Ascending aorta (tissue), 2 donors: ENCODE measurements at regions not wholly inside any gene's neighbourhood (a gene's known extent, or its start where the extent isn't known, plus 50 kb on each side); places are given as distances from the start of the nearest gene placed in this dataset.

Experiments
- DNase-seq, 2 donors: peaks; one replicate each; pipeline ENCODE4 v3.0.0-alpha.2; 2019; ENCODE audit warnings: low spot score in 2 of 2
- H3K27ac ChIP-seq, 2 donors: fragments of 200-600 bp; sonication (generic); one replicate each; pipeline ENCODE4 v1.5.1; 2016 to 2017; ENCODE audit warnings: mild to moderate bottlenecking in 1 of 2
- H3K27me3 ChIP-seq: fragments of 200-600 bp; sonication (generic); one replicate; pipeline ENCODE4 v1.5.1; 2017
- H3K36me3 ChIP-seq, 2 donors: fragments of 200-600 bp; sonication (generic); one replicate each; pipeline ENCODE4 v1.5.1; 2016
- H3K4me1 ChIP-seq, 2 donors: fragments of 200-600 bp; sonication (generic); one replicate each; pipeline ENCODE4 v1.5.1; 2016 to 2017; ENCODE audit warnings: mild to moderate bottlenecking in 1 of 2
- H3K4me3 ChIP-seq, 2 donors: fragments of 200-600 bp; sonication (generic); one replicate each; pipeline ENCODE4 v1.5.1; 2016 to 2017; ENCODE audit warnings: mild to moderate bottlenecking in 1 of 2
- H3K9me3 ChIP-seq, 2 donors: fragments of 200-600 bp; sonication (generic); one replicate each; pipeline ENCODE4 v1.5.1; 2016
- intact Hi-C: fragments of 100-400 bp; cut with DNase I; formaldehyde crosslinking; loops from one replicate; pipeline ENCODE4 v1.15.1; 2023
- TF ChIP-seq, protein P1 (sequence below), 3 experiments: fragments of 200-600 bp in 2 of 3; fragments of 450-650 bp in 1 of 3; sonication (generic) in 2 of 3; IDR thresholded peaks; one replicate each; pipeline ENCODE4 v1.5.1; 2016 to 2019; ENCODE audit warnings: antibody characterized with exemption in 3 of 3, mild to moderate bottlenecking in 1 of 3, moderate library complexity in 1 of 3

DNA sequence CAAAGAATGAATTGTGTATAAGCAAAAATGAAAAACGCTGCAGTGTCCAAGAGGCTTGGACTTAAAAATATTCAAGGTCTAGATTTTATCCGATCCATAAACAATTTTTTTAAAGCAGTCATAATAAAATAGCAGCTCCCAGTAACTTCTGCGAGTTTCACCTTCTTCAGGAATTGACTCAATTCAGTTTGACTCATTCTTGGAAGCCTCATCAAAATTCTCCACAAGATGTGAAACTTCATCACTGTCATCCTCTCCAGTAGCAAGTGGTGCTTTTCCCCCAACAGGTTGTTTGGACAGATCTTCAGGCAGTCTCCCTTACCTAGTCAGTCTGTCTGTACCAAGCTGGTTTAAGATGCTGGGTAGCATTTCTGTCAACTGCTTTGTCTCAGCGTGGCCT lies 93.5 kb upstream of the FOXG1 start:
- Histone ChIP-seq H3K27ac (no peak overlapping the region), H3K36me3 (no peaks in the 10 kb centered on the region), H3K4me1 (no peaks in the 10 kb centered on the region), H3K9me3 (no peaks in the 10 kb centered on the region), H3K27me3 (no peaks in the 10 kb centered on the region), H3K4me3 (no peak overlapping the region)
- DNase-seq: no peak
- intact Hi-C loops: no loop called here
- TF ChIP-seq, protein P1, sequence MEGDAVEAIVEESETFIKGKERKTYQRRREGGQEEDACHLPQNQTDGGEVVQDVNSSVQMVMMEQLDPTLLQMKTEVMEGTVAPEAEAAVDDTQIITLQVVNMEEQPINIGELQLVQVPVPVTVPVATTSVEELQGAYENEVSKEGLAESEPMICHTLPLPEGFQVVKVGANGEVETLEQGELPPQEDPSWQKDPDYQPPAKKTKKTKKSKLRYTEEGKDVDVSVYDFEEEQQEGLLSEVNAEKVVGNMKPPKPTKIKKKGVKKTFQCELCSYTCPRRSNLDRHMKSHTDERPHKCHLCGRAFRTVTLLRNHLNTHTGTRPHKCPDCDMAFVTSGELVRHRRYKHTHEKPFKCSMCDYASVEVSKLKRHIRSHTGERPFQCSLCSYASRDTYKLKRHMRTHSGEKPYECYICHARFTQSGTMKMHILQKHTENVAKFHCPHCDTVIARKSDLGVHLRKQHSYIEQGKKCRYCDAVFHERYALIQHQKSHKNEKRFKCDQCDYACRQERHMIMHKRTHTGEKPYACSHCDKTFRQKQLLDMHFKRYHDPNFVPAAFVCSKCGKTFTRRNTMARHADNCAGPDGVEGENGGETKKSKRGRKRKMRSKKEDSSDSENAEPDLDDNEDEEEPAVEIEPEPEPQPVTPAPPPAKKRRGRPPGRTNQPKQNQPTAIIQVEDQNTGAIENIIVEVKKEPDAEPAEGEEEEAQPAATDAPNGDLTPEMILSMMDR (IDR thresholded peaks at IDR 0.05): no peak

DNA sequence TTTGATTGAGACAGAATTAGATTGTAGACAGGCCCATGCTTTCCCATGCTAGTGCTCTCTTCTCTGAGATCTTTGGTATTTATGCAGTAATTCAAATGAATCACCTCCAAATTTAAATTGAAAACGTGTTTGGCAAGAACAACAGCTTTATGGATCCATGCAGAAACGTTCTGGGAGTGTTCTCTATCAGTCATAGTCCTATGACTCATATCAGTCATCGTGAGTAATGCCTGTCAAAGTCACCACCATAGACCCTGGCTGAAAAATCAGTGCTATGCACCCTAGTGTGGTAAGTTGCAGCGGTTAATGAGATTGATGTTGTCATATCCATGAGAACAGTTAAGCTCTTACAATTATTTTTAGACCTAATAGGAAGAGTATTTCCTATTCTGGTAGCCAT lies 90.1 kb upstream of the FOXG1 start:
- H3K27ac ChIP-seq: no peak overlapping the region
- H3K9me3 ChIP-seq: no peaks in the 10 kb centered on the region
- no peak overlapping the region for H3K4me3 ChIP-seq
- H3K36me3 ChIP-seq: no peaks in the 10 kb centered on the region
- intact Hi-C loops: no loop called here
- H3K4me1 ChIP-seq: no peaks in the 10 kb centered on the region
- H3K27me3 ChIP-seq: no peaks in the 10 kb centered on the region
- TF ChIP-seq, protein P1 (IDR thresholded peaks at IDR 0.05): no peak
- DNase-seq: no peak

DNA sequence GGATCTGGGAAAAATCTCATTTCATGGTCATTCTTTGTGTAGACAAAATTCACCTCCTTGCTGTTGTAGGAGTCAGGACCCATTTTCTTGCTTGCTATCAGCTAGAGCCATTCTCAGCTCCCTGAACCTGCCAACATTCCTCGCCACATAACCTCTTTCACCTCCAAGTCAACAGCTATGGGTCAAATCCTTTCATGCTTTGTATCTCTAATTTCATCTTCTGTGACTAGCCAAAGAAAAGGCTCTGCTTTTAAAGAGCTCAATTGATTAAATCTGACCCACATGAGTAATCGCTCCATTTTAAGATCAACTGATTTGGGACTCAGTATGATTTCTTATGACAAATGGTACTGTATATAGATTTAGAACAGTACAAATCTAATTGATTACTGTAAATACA lies 89.2 kb upstream of the FOXG1 start:
- no peaks in the 10 kb centered on the region for H3K36me3 ChIP-seq
- H3K4me3 ChIP-seq: no peak overlapping the region

DNA sequence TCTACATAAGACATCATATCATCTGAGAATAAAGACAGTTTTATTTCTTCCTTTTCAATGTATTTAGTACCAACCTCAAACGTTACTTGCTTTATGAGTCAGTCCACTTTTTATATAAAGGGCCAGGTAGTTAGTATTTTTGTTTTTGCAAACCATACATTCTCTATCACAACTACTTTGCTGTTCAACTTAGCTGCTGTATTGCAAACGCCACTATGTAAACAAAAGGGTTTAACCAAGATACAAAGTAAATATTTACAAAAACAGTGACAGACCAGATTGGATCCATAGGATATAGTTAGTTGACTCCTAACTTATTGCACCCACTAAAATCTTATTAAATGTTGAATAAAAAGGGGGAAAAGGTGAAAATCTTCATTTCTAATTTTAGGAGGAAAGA lies 87.7 kb upstream of the FOXG1 start:
- DNase-seq: no peak
- Histone ChIP-seq H3K27me3 (no peaks in the 10 kb centered on the region), H3K27ac (no peak overlapping the region), H3K4me1 (no peaks in the 10 kb centered on the region), H3K9me3 (no peaks in the 10 kb centered on the region), H3K4me3 (no peak overlapping the region), H3K36me3 (no peaks in the 10 kb centered on the region)
- TF ChIP-seq, protein P1 (IDR thresholded peaks at IDR 0.05): no peak
- intact Hi-C loops: no loop called here

More for the DNA sequence above, 89.2 kb upstream of the FOXG1 start:
- TF ChIP-seq, protein P1 (IDR thresholded peaks at IDR 0.05): no peak
- Histone ChIP-seq H3K9me3 (no peaks in the 10 kb centered on the region), H3K4me1 (no peaks in the 10 kb centered on the region), H3K27ac (no peak overlapping the region), H3K27me3 (no peaks in the 10 kb centered on the region)
- no peak for DNase-seq
- intact Hi-C loops: no loop called here

DNA sequence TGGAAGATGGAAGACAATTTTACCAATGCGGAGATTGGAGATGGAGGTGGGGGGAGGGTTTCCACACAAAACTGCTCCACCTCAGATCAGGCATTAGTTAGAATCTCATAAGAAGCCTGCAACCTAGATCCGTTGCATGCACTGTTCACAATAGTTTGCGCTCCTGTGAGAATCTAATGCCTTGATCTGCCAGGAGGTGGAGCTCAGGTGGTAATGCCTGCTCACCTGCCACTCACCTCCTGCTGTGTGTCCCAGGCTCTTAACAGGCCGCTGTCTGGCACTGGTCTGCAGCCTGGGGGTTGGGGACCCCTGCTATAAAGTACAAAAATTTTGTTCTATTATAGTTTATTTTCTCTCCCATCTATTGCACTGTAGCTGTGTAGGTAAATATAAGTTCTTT lies 84.9 kb upstream of the FOXG1 start:
- Histone ChIP-seq H3K4me1 (no peaks in the 10 kb centered on the region), H3K27ac (no peak overlapping the region), H3K27me3 (no peaks in the 10 kb centered on the region), H3K9me3 (no peaks in the 10 kb centered on the region), H3K4me3 (no peak overlapping the region), H3K36me3 (no peaks in the 10 kb centered on the region)
- TF ChIP-seq, protein P1 (IDR thresholded peaks at IDR 0.05): no peak
- no peak for DNase-seq
- intact Hi-C loops: no loop called here

DNA sequence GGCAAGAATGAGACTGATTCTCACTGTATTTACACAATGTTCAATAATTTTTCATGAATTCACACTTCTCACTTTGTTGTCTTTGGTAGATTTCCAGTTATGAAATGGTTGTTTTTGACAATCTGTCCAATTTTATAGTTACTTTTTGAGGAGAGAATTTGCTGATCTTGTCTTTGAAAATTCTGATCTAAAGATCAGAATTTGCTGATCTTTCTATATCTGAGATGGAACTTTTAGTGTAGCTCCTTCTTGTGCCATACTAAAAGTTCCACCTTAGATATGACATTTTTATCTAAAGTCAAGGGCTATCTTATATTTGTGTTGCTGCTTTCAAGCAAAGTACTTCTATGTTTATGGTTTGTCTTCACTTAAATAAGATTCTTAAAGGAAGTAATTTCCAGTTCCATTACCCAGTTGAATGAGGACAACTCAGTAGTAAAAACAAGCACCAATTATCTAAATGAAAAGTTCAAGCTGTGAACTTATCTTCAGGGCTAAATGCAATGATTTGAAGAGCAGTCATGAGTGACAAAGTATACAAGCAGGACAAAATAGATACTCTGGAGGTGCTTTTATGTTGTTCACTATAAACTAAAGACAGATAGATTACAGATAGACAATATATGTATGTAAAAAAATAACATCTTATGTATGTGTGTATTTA lies 76.4 kb upstream of the FOXG1 start:
- no peaks in the 10 kb centered on the region for H3K27me3 ChIP-seq
- no peak overlapping the region for H3K4me3 ChIP-seq
- H3K27ac ChIP-seq: no peak overlapping the region
- intact Hi-C loops: no loop called here
- TF ChIP-seq, protein P1 (IDR thresholded peaks at IDR 0.05): no peak
- H3K9me3 ChIP-seq: no peaks in the 10 kb centered on the region
- no peaks in the 10 kb centered on the region for H3K36me3 ChIP-seq
- no peak for DNase-seq
- H3K4me1 ChIP-seq: no peaks in the 10 kb centered on the region
